ENCODE measurements at regions not wholly inside any gene's neighbourhood (a gene's known extent, or its start where the extent isn't known, plus 50 kb on each side); places are given as distances from the start of the nearest gene placed in this dataset.
"Not testable (repeated sequence)": the region's sequence is repeated elsewhere in the genome, so short reads cannot be mapped to it uniquely, and the experiment has no call there.

DNA sequence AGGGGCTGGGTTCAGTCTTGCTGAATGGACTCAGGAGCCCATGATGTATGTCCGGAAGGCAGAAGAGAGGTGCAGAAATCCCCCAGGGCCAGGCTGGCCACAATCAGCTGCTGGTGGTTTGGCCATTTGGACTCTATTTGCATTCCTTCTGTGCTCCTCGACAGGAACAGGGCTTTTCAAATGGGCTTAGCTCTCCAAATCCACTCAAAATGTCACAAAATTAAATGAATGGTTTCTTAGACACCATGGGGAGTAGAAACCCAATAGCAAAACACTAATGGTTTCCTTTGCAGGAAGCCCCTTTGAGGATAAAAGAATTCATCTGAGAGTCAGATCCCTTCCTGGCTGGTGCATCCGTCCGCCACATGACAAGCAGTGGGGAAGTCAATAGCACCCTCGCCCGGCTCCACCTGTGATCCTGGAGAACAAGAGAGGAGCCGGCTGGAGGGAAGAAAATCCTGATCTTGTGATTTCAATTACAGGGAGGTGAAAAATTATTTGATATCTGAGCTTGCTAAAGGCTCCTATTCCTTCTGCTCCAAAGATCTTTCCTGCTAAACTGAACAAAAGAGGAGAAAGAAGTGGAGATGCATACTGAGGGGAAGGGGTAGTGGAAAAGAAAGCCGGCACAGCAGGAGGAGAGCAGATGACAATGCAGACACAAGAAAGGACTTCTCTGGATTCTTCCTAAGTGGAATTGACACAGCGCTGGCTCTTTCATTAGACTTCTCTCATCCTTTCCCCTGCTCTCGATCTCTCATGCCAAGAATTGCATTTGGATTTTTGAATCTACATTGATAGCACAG is 190.7 kb downstream of the C7orf25 start:
- no peak for ATAC-seq

DNA sequence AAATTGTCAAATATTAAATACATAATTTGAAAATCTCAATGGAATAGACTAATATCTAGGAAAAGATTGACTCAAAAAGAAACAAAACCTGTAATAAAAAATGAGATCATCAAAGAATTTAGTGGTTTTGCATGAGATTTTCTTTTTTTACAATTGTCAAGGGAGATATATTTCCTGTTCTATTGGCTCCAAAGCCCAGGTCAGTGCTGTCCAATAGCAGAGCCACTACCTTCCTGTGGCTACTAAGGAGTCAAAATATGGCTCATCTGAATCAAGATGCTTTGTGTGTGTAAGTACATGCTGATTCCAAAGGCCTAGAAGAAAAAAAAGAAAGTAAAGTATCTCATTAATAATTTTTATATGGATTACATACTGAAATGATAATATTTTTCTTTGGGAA is 191.9 kb downstream of the C7orf25 start:
- no peak for ATAC-seq

DNA sequence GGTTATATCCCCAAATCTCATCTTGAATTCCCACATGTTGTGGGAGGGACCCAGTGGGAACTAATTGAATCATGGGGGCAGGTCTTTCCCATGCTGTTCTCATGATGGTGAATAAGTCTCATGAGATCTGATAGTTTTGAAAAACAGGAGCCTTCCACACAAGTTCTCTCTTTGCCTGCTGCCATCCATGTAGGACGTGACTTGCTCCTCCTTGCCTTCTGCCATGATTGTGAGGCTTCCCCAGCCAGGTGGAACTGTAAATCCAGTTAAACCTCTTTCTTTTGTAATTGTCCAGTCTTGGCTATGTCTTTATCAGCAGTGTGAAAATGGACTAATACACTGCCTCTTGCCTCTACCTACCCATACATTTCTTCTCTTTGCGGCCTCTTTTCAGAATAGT is 193.4 kb downstream of the C7orf25 start:
- not testable (repeated sequence) for ATAC-seq

DNA sequence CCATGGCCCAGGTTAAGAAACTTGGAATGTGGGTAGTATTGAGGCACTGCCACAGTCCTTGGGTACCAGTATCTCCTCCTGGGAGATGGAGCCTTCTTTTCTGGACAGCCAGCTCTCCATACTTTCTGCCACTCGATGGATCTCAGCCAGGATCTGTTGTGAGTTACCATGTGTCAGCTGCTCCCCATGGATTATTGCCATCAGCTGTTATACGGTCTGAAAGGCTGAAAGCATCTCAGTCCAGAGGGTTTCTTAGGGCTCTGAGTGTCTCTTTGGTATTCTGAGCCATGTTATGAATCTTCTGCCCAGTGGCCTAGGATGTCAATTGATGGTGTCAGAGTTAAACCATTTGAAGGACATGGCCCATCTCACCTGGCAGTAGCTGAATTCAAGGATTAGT is 197.5 kb downstream of the C7orf25 start:
- no peak for ATAC-seq

DNA sequence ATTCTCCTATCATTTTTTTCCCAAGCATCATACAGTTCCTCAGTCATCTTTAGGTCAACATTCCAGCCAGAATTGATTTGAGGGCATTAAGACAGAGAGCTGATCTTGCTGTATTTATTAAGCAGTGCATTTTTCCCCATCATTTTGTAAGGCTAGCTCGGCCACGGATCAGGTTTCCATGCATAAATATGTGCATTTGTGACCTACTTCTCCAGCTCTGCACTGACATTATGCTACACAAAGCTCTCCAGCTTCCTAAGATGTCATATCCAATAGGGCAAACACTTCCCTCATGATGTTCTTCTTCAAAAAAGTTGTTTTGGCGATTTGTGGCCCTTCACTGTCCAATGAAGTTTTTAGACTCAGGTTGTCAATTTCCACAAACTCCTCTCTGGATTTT is 202.6 kb downstream of the C7orf25 start:
- ATAC-seq: no peak

DNA sequence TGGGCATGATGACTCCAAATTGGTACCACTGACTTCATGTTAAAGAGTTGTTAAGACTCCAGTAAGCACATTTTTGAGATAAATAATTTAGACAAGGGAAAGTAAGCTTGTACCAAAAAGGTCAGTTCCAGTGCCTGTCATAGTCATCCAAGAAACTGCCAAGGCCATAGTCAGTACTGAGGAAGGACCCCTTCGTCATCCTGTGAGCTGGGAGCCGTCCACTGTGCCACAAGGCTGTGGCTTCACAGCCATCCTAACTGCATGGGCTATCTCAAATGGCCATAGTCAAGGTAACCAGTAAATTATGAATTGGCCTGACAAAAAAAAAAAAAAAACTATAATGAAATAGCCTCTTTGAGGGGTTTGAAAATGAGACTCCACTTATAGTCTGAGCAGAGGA is 207.2 kb downstream of the C7orf25 start:
- no peak for ATAC-seq

DNA sequence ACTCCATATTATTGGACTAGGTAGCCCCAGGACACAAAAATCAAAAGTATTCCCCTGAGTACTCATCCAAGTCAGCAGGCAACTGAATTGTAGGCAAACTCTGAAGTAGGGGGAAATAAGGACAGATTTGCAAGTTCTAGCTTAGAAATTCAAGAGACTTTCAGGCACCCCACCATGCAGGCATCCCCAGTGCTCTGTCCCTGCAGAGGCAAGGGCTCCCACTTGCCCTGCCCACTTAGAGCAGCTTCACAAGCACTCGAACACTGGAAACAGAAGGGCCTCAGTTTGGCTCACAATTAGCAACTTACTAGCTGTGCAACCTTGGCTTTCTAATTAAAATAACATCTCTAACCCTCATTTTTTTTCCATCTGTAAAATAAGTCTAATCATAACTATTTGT is 209.2 kb downstream of the C7orf25 start:
- ATAC-seq: no peak

DNA sequence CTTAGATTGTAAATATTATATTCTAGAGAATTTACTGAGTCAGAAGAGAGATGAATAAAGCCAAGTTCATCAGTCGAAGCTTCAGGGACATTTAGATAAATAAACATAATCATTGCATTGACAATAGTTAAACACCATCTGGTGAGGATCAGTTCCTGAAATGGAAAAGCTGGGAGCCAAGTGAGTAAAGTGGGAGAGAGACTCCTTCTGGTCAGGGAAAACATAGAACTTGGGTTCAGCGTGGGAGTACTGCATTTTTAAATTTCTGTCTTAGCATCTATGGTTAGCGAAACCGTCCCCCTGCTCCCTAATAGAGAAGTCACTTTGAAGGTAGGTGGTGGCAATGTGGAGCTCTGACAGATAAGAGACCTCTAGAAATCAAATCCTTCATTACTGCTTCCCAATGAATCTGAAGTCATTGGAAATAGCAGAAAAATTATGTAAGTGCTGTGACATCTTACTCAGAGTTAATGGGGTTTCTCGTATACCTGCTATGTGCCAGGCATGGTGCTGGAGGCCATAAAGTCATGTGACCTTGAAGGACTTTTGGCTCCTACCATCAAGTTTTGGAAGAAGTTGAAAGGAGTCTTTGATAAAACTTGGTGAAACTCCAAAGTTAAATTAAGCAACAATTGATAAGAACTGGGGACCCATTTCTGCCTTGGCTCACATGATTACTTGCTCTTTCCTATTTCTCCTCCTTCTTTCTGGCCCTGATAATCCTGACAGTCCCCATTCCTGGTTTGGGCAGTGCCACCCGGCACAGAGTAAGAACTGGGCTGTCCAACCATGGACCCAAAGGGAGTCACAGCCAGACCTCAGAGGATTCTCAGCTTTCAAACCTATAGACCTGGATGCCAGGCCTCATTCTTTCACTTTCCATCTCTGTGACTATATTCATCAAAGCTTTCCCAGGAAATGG is 211.2 kb downstream of the C7orf25 start:
- no peak for ATAC-seq

DNA sequence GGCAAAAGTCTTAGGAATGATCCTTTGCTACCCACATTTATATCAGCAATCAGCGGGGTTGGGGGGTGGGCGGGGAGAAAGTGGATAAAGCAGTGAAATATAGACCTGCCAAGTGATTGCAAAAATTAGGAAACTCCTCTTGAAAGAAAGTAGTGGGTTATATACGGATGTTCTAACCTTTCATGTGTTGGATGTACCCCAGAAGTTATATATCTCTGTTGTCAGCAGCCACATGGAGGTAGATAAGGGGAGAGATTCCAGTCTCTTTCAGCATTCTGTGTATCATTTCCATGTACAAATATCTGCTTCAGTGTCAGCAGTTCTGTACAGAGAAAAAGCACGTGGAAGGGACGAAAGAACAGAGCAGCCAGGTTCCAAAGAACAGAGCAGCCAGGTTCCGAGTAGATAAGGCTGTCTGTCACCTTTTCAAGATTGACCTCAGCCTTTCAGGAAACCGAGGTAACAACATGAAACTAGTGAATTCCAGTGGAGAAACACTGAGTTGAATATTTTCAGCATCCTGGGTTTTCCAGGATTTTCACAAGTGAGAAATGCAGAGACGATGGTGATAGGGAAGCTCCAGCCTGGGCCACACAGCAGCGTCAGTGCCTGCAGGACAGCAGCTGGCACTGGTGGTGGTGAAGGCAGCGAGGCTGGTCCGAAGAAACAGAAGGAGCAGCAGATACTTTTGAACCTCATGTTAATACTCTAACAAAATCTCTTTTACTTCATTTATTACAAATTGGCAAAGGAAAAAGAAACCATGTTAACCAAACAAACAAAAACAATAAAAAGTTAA is 212.3 kb downstream of the C7orf25 start:
- no peak for ATAC-seq

DNA sequence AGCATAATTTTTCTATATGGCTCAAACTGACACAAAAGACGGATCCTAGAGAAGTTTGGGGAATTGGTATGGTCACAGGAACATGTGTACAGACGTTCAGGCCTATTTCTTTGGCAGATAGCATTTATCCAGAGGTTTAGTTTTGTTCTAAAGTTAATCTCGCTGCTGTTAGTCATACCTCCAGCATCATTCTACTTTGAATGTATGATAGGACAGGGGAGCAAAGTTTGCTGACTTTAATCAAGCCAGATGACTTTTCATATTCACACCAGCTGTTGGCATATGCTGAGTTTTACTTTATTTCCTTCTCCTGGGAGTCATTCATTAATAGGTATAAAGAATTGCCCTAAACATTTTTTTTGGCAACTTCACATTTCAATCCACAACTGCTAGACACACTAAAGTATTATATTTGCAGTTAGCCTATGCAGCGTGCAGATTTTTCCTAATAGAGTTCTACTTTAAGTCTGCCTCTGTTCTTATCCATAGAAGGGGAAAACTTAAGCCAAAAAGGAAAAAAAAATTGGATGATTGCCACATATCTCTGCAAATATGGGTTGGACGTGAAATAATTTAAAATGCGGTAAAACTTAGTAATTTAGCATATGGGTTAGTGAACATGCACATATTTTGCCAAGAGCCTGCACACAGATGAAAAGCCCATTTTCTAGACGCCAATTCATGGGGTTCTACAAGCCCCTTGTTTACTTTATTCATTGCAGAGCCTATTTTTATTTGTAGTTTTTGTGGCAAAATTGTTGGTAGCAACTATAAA is 213.1 kb downstream of the C7orf25 start:
- no peak for ATAC-seq

DNA sequence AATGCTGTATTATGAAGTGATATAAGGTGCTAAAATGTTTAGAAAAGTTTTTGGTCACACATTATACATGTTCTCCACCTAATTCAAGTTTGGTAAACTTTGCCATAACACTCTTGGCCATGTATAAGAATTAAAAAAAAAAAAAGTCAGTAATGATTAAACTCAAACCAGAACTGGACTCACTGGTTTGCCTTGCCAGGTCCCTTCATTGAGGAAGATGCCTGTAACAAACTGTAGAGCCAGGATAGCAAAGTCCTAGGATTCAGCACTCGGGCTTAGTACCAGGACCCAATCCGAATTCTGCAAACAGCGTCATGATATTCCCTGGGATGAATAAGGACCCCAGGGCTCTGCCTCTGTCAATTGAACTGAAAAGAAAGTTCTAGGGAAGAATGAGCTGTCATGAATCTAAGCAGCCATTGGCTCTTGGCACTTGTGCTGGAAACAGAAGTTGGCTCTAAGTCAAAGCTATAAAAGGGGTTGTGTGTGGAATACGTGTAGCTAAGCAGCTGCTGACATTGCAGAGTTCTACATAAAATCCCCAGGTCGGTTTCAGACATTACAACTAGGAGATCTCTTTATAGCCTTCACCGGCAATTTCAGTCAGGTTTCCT is 216.9 kb downstream of the C7orf25 start:
- no peak for ATAC-seq

DNA sequence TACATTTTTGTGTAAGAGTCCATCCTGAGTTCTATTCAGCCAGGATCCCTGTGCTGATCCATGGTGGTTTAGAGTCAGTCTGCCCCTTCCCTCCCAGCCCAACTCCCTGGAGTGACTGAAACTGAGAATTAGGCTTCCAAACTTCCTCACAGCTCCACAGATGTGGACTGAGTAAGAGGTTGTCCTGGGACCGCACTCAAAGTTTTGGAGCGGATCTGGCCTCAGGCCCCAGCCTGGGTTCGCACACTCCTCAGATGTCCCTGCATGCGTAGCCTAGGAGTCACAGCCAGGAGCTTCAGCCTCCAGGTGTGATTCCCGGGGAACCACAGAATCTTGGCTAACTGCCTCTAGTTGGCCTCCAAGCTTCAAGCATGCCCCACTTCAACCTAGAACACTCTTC is 218.1 kb downstream of the C7orf25 start:
- ATAC-seq: no peak

DNA sequence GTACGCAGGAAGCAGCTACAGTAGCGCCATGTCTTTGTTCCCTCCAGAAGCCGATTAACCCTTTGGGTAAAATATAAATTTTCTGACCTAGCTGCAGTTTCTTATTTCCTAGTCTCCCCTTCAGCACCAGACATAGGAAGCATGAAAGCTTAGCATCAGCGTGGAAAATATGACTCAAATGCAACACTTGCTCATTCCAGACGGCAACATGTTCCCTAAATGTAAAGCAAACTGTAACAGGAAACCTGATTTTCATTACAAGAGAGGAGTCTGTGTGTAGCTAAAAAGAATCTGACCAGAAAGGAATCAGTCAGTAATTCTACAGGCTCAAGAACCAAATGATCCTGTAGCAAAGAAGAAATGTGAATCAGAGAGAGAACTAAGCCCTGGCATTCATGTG is 219.2 kb downstream of the C7orf25 start:
- ATAC-seq: no peak

DNA sequence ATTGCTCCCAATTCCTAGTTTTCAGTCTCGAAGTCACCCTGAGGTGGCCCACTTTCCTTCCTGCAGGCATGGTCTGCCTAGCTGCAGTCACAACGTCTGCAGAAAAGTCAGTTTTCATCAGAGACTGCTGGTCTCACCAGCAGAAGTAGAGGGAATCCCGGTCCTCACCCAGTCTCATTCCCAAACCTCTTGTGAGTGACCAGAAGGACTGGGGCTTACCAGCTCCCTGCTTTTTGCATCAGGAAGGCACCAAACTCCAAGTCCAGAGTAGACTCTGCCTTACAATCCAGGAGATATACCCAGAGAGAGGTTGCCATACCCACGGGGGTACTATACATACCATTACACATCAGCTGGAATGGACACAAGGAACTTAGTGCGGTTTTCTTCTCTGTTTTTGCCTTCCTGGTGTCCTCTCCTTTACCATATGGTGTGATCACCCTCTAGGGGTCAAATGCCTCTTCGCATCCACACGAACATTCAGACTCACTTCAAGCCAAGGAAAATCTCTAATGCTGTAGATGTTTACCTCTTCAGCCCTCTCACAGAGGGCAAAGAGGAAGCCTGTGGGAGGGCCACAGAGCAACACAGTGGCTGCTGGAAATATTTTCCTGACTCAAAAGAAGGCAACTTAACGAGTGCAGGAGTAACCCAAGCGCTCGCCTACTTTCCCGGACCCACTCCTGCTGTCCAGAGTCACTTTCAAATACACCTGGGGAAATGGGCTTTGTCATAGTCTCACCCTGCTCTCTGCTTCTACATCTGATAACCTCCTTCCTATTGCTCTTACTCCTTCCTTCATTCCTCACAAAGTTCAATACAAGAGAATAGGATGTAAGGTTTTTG is 220.9 kb downstream of the C7orf25 start:
- ATAC-seq: no peak

DNA sequence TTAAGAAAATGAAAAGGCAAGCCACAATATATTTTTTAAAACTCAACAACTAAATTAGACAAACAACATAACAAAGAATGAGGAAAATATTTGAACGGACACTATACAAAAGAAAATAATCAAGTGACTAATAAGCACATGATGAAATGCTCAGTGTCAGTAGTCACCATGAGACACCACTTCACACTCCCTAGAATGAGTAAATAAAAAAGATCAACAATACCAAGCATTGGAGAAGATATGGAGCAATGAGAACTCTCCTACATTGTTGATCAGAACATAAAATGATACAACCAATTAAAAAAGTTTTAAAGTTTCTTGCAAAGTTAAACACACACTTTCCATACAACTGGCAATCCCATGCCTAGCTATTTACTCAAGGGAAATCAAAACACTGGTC is 222.2 kb downstream of the C7orf25 start:
- ATAC-seq: no peak

DNA sequence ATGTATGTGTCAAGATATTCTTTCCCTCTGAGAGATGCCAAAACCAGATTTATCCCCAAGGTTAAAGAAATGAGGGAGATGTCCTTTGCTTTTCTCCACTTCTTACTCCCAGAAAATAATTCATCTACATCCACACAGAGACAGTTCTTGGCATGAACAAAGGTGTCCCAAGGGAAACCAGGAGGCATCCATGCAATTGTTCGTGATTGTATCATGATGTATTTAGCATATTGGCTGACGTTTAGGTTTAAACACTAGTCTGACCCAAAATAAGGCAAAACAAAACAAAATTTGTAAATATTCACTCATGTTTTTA is 223.9 kb downstream of the C7orf25 start:
- ATAC-seq: no peak

DNA sequence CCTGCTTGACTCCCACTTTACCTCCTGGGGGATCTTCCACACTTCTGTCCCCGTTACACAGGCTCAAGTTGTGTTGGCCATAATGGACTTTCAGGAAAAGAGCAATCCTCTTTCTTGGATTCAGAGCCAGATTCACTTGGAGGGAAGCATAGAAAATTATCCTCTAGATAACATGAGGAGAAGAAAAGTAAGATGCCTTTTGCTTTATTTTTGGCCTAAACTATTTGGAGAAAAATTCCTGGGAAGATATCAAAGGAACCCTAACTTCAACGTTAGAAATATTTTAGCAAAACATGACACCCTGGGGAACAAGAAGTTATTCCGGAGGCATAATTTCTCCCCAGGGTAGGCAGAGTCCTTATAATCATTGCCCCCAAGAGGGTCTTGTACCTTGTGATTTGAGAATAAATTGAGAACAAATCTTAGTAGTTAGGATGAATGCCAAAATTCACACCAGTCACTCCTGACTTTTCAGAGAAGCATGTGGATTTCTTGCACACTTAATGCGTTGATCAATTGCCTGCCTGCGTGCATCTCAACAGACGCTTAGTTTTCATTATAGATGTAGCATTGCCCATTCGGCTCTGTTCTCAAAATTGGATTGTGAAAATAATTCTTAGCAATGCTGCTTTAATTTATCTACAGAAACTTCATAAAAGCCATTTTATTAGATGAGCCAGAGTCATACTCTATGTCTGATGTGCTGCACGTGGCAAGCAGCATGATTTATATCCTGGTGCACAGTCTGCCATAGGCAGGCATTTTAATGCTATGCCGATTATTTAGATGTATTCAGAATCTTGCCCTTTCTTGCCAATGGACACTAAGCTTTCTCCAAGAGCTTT is 224.4 kb downstream of the C7orf25 start:
- no peak for ATAC-seq

DNA sequence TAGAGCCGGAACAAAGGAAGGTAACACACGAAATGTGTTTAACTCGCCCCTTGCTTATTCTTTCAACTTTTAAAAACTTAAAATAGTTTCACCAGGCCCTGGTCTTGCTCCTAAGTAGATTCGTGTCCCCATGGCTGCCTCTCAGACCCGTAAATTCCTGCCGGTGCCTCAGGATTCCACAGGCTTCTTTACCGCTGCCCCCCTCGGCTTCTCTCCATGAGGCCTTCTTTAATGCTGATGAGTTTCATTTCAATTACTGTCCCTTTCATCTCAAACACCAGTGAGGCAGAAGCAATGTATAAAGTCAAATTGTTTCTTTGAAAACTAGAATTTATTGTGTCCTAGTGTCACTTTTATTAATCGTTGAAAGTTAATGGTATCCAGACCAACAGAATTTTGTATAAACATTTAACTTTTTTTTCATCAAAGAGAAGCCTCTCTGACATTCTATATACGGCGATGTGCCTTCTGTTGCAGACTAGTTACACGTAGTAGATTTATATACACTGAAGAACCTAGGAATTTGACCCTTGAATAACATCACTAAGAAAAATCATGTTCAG is 225.2 kb downstream of the C7orf25 start:
- no peak for ATAC-seq

DNA sequence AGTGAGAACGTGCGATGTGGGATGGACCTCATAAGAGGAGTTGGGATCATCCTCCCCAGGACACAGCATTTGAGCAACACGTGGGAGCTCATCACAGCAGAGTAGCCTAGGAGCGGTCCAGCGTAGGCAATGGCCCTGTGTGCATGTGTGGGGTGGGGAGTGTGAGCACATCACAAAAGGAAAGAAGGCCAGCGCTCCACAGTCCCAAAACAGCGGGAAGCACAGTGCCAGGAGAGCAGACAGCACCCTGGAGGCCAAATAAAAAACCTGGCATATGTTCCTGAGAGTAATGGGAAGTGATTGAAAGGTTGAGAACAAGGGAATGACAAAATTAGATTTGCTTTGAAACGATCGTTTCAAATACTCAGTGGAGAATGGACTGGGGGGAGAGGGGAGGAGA is 226.0 kb downstream of the C7orf25 start:
- ATAC-seq: no peak
